CD8-positive, alpha-beta memory T cell (primary cell): ENCODE measurements at regions not wholly inside any gene's neighbourhood (a gene's known extent, or its start where the extent isn't known, plus 50 kb on each side); places are given as distances from the start of the nearest gene placed in this dataset.

Experiments
- CTCF ChIA-PET: fragments of 350-600 bp; sonication (Branson Sonifier 250); formaldehyde crosslinking; loops from one replicate; lab custom pipeline; 2021; ENCODE audit warnings: antibody characterized with exemption; lab: Charles Lee
- POLR2A ChIA-PET: fragments of 350-600 bp; sonication (Branson Sonifier 250); formaldehyde crosslinking; loops from one replicate; lab custom pipeline; 2021; ENCODE audit warnings: antibody characterized with exemption; lab: Charles Lee
- DNase-seq, 5 donors: peaks; one replicate each; pipeline versions ENCODE4 v3.0.0 to v3.0.0-alpha.2; 2020 to 2022; ENCODE audit warnings: mixed read lengths in 1 of 5
- H3K27ac ChIP-seq: one replicate; pipeline ENCODE4 v1.7.0; 2013; ENCODE audit warnings: low read depth, mild to moderate bottlenecking, low read length, moderate library complexity
- H3K27me3 ChIP-seq: 2 replicates; pipeline ENCODE4 v1.7.0; 2013; ENCODE audit warnings: low read length, mild to moderate bottlenecking; ENCODE audit not compliant: insufficient read depth, poor library complexity, severe bottlenecking
- H3K36me3 ChIP-seq: 2 replicates; pipeline ENCODE4 v1.7.0; 2013; ENCODE audit warnings: mild to moderate bottlenecking, low read length, moderate library complexity; ENCODE audit not compliant: insufficient read depth
- H3K4me1 ChIP-seq: 2 replicates; pipeline ENCODE4 v1.7.0; 2013; ENCODE audit warnings: mild to moderate bottlenecking, low read length, moderate library complexity; ENCODE audit not compliant: insufficient read depth
- H3K4me3 ChIP-seq: 2 replicates; pipeline ENCODE4 v1.7.0; 2013; ENCODE audit warnings: mild to moderate bottlenecking, low read length
- H3K9me3 ChIP-seq: 2 replicates; pipeline ENCODE4 v1.7.0; 2013; ENCODE audit warnings: mild to moderate bottlenecking, low read length
- H3K27ac Mint-ChIP-seq, 8 donors: one replicate each; pipeline ENCODE4 v1.8.0; 2020 to 2021; ENCODE audit warnings: mixed read lengths in 8 of 8, mild to moderate bottlenecking in 6 of 8, inconsistent platforms in 3 of 8, moderate library complexity in 3 of 8
- H3K27me3 Mint-ChIP-seq, 2 donors: one replicate each; pipeline ENCODE4 v1.8.0; 2020 to 2021; ENCODE audit warnings: mixed read lengths in 2 of 2, mild to moderate bottlenecking in 1 of 2, moderate library complexity in 1 of 2
- H3K36me3 Mint-ChIP-seq, 3 donors: one replicate each; pipeline ENCODE4 v1.8.0; 2020 to 2021; ENCODE audit warnings: mixed read lengths in 3 of 3, inconsistent platforms in 1 of 3, mild to moderate bottlenecking in 1 of 3
- H3K4me1 Mint-ChIP-seq, 3 donors: one replicate each; pipeline ENCODE4 v1.8.0; 2020 to 2021; ENCODE audit warnings: mixed read lengths in 3 of 3, inconsistent platforms in 1 of 3, mild to moderate bottlenecking in 1 of 3
- H3K4me3 Mint-ChIP-seq, 7 donors: one replicate each; pipeline ENCODE4 v1.8.0; 2020 to 2021; ENCODE audit warnings: mixed read lengths in 7 of 7, mild to moderate bottlenecking in 6 of 7, moderate library complexity in 4 of 7, inconsistent platforms in 2 of 7
- H3K9me3 Mint-ChIP-seq, 5 donors: one replicate each; pipeline ENCODE4 v1.8.0; 2020 to 2022; ENCODE audit warnings: mixed read lengths in 5 of 5, mild to moderate bottlenecking in 3 of 5, moderate library complexity in 2 of 5, inconsistent platforms in 1 of 5

GRCh38 chr3:7793786-7794185 lies 707.8 kb upstream of the LMCD1 start:
- H3K4me1 ChIP-seq = no peaks in the 10 kb centered on the region
- CTCF ChIA-PET = no interaction called here
- DNase-seq = no peak
- Mint-ChIP-seq H3K27ac (no peak overlapping the region), H3K36me3 (no peaks in the 10 kb centered on the region), H3K4me3 (no peak overlapping the region), H3K4me1 (no peaks in the 10 kb centered on the region), H3K9me3 (peaks cover 0 to 2% (median 0%) of the 10 kb centered on the region in 5 donors), H3K27me3 (no peaks in the 10 kb centered on the region)
- no peak overlapping the region for H3K27ac ChIP-seq
- H3K4me3 ChIP-seq = no peak overlapping the region
- no peaks in the 10 kb centered on the region for H3K9me3 ChIP-seq
- H3K36me3 ChIP-seq = no peaks in the 10 kb centered on the region
- H3K27me3 ChIP-seq = no peaks in the 10 kb centered on the region
- POLR2A ChIA-PET = no interaction called here

- ChIA-PET CTCF (no interaction called here), POLR2A (no interaction called here)
Measured at GRCh38 chr3:7798276-7798675, 703.3 kb upstream of the LMCD1 start.

GRCh38 chr3:7800006-7800780 lies 701.4 kb upstream of the LMCD1 start:
- no peaks in the 10 kb centered on the region for H3K4me1 Mint-ChIP-seq
- ChIA-PET POLR2A (no interaction called here), CTCF (no interaction called here)
- DNase-seq = no peak
- Histone ChIP-seq H3K9me3 (no peaks in the 10 kb centered on the region), H3K27me3 (no peaks in the 10 kb centered on the region), H3K27ac (no peak overlapping the region), H3K4me1 (no peaks in the 10 kb centered on the region), H3K4me3 (no peak overlapping the region), H3K36me3 (no peaks in the 10 kb centered on the region)
- no peaks in the 10 kb centered on the region for H3K27me3 Mint-ChIP-seq
- no peak overlapping the region for H3K4me3 Mint-ChIP-seq
- H3K27ac Mint-ChIP-seq = no peak overlapping the region
- H3K36me3 Mint-ChIP-seq = no peaks in the 10 kb centered on the region
- no peaks in the 10 kb centered on the region for H3K9me3 Mint-ChIP-seq

More at GRCh38 chr3:7798276-7798675, 703.3 kb upstream of the LMCD1 start:
- no peaks in the 10 kb centered on the region for H3K9me3 ChIP-seq
- no peaks in the 10 kb centered on the region for H3K27me3 ChIP-seq
- Mint-ChIP-seq H3K27ac (no peak overlapping the region), H3K4me3 (no peak overlapping the region), H3K4me1 (no peaks in the 10 kb centered on the region), H3K36me3 (no peaks in the 10 kb centered on the region), H3K9me3 (peaks cover 0 to 2% (median 0%) of the 10 kb centered on the region in 5 donors), H3K27me3 (no peaks in the 10 kb centered on the region)
- H3K4me1 ChIP-seq = no peaks in the 10 kb centered on the region
- H3K4me3 ChIP-seq = no peak overlapping the region
- no peak overlapping the region for H3K27ac ChIP-seq
- H3K36me3 ChIP-seq = no peaks in the 10 kb centered on the region
- no peak for DNase-seq

- no peak for DNase-seq
- H3K27me3 Mint-ChIP-seq = no peaks in the 10 kb centered on the region
- no peak overlapping the region for H3K4me3 Mint-ChIP-seq
- POLR2A ChIA-PET = no interaction called here
- Histone ChIP-seq H3K27ac (no peak overlapping the region), H3K9me3 (no peaks in the 10 kb centered on the region), H3K4me1 (no peaks in the 10 kb centered on the region), H3K36me3 (no peaks in the 10 kb centered on the region), H3K27me3 (no peaks in the 10 kb centered on the region), H3K4me3 (no peak overlapping the region)
- peaks cover 0 to 2% (median 0%) of the 10 kb centered on the region in 3 donors for H3K36me3 Mint-ChIP-seq
- H3K4me1 Mint-ChIP-seq = no peaks in the 10 kb centered on the region
- no peak overlapping the region for H3K27ac Mint-ChIP-seq
- CTCF ChIA-PET = no interaction called here
- H3K9me3 Mint-ChIP-seq = peaks cover 0 to 3% (median 2%) of the 10 kb centered on the region in 5 donors
Measured at GRCh38 chr3:7812490-7812889, 689.1 kb upstream of the LMCD1 start.

GRCh38 chr3:7813365-7813764 lies 688.3 kb upstream of the LMCD1 start:
- H3K9me3 ChIP-seq = no peaks in the 10 kb centered on the region
- peaks cover 0 to 6% (median 2%) of the 10 kb centered on the region in 5 donors for H3K9me3 Mint-ChIP-seq
- H3K4me1 Mint-ChIP-seq = no peaks in the 10 kb centered on the region
- DNase-seq = no peak
- no peaks in the 10 kb centered on the region for H3K4me1 ChIP-seq
- H3K27me3 Mint-ChIP-seq = no peaks in the 10 kb centered on the region
- POLR2A ChIA-PET = no interaction called here
- H3K4me3 Mint-ChIP-seq = no peak overlapping the region
- H3K27me3 ChIP-seq = no peaks in the 10 kb centered on the region
- CTCF ChIA-PET = no interaction called here
- no peak overlapping the region for H3K27ac ChIP-seq
- no peak overlapping the region for H3K4me3 ChIP-seq
- peaks cover 0 to 2% (median 0%) of the 10 kb centered on the region in 3 donors for H3K36me3 Mint-ChIP-seq
- no peaks in the 10 kb centered on the region for H3K36me3 ChIP-seq
- no peak overlapping the region for H3K27ac Mint-ChIP-seq

- no peaks in the 10 kb centered on the region for H3K36me3 ChIP-seq
- no peak overlapping the region for H3K27ac ChIP-seq
- POLR2A ChIA-PET = no interaction called here
- H3K4me3 ChIP-seq = no peak overlapping the region
- CTCF ChIA-PET = no interaction called here
- H3K9me3 Mint-ChIP-seq = peaks cover 5 to 18% (median 9%) of the 10 kb centered on the region in 5 donors
- no peak overlapping the region for H3K4me3 Mint-ChIP-seq
- no peaks in the 10 kb centered on the region for H3K9me3 ChIP-seq
- DNase-seq = no peak
- no peak overlapping the region for H3K27ac Mint-ChIP-seq
- H3K4me1 ChIP-seq = no peaks in the 10 kb centered on the region
- H3K27me3 ChIP-seq = no peaks in the 10 kb centered on the region
- H3K36me3 Mint-ChIP-seq = no peaks in the 10 kb centered on the region
- H3K27me3 Mint-ChIP-seq = no peaks in the 10 kb centered on the region
- H3K4me1 Mint-ChIP-seq = no peaks in the 10 kb centered on the region
Measured at GRCh38 chr3:7817239-7817638, 684.4 kb upstream of the LMCD1 start.

GRCh38 chr3:7820969-7821368 lies 680.7 kb upstream of the LMCD1 start:
- H3K4me1 ChIP-seq = no peaks in the 10 kb centered on the region
- DNase-seq = no peak
- H3K9me3 ChIP-seq = peaks cover 4% of the 10 kb centered on the region
- H3K4me1 Mint-ChIP-seq = no peaks in the 10 kb centered on the region
- POLR2A ChIA-PET = no interaction called here
- H3K27ac Mint-ChIP-seq = no peak overlapping the region
- H3K36me3 Mint-ChIP-seq = no peaks in the 10 kb centered on the region
- CTCF ChIA-PET = no interaction called here
- no peak overlapping the region for H3K4me3 Mint-ChIP-seq
- H3K4me3 ChIP-seq = no peak overlapping the region
- no peaks in the 10 kb centered on the region for H3K27me3 Mint-ChIP-seq
- peaks cover 29 to 43% (median 37%) of the 10 kb centered on the region in 5 donors for H3K9me3 Mint-ChIP-seq
- no peak overlapping the region for H3K27ac ChIP-seq
- H3K36me3 ChIP-seq = no peaks in the 10 kb centered on the region
- no peaks in the 10 kb centered on the region for H3K27me3 ChIP-seq

- Histone ChIP-seq H3K4me3 (no peak overlapping the region), H3K36me3 (no peaks in the 10 kb centered on the region), H3K27me3 (no peaks in the 10 kb centered on the region), H3K27ac (no peak overlapping the region), H3K9me3 (peaks cover 4% of the 10 kb centered on the region), H3K4me1 (no peaks in the 10 kb centered on the region)
- DNase-seq = no peak
- Mint-ChIP-seq H3K36me3 (no peaks in the 10 kb centered on the region), H3K4me1 (no peaks in the 10 kb centered on the region), H3K27me3 (no peaks in the 10 kb centered on the region), H3K4me3 (no peak overlapping the region), H3K27ac (no peak overlapping the region), H3K9me3 (peaks cover 32 to 47% (median 41%) of the 10 kb centered on the region in 5 donors)
- POLR2A ChIA-PET = no interaction called here
- CTCF ChIA-PET = no interaction called here
Measured at GRCh38 chr3:7821858-7822257, 679.8 kb upstream of the LMCD1 start.
